ENCODE measurements at regions not wholly inside any gene's neighbourhood (a gene's known extent, or its start where the extent isn't known, plus 50 kb on each side); places are given as distances from the start of the nearest gene placed in this dataset.

DNA sequence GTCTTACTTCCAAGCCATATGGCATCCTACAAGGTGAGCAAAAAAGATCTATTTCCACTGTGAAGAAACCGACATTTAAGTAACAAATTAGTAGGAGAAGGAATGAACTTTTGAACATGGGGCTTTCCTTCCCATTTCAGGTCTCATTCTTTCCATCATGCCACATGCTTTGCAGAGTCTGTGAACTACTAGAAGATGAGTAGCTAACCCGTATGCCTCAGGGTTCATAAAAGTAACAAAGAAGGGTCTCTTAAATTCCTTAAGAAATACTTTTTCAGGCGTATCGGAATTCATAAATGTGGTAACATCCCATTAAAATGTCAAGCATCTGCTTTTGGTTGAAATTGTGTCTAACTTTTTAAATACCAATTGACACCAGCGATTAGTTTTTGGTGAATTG is 81.3 kb upstream of the TNS3 start:
- DNase-seq = no peak

DNA sequence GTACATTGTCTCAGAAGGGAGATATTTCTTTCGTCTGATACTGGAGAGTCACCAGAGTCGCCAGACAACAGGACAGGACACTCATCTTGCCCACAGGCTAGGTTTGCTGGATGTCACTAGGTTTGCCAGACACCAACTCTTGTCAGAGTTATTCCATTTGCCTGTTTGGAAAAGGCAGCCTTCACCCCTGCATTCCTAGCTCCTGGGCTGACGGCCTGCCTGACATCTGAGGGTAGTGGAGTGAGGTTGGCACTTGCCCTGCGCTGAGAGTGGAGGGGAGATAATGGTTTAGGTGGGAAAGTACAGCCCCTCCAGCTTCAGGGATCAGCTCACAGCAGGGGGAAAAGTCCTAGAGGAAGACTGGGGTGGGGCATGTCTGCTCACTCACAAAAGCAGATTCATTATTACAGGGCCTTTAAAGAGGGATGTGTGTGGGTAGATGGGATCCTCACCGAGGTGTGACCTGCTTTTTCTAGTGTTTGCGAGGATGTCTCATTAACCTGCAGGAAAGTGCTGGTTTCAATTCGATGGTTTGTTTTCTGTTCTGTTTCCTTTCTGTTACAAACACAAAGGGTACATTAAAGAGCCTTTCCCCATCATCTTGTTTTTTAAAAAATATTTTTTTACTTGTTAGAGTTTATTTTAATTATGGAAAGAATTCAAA is 79.3 kb upstream of the TNS3 start:
- no peak for DNase-seq

DNA sequence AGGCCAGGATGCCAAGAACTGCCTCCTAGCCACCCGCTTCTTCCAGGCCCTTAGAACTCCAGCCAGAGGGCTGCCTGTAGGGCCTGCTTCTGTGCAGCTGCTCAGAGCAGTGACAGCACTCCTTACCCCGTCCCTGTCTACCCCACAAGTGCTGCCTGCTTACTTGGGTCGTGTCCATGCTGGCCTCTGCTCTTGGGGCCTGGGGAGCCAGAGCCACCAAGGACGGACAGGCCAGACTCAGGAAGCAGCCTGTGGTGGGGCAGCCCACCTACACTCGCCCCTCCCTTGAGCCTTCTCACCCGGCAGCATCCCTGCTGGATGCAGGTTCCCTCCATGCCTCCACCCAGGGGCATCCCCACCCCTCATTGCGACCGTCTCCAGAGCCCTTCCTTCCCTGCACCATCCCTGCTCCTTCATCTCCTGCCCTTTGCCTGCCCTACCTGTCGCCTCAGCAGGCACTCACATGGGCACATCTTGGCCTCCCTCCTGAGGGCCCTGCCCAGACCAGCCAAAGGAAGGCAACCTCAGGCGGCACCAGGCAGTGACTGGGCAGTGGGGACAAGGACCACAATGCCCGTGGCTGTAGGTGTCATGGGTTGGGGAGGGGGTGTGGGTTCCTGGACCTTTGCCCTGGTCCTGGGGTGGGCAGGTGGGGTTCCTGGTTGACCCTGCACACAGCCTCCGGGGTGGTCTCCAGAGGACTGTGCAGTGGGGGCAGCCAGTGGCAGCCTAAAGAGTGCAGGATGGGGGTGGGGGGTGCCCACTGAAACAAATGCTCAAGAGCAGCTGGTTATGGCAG is 78.0 kb upstream of the TNS3 start:
- DNase-seq = no peak

DNA sequence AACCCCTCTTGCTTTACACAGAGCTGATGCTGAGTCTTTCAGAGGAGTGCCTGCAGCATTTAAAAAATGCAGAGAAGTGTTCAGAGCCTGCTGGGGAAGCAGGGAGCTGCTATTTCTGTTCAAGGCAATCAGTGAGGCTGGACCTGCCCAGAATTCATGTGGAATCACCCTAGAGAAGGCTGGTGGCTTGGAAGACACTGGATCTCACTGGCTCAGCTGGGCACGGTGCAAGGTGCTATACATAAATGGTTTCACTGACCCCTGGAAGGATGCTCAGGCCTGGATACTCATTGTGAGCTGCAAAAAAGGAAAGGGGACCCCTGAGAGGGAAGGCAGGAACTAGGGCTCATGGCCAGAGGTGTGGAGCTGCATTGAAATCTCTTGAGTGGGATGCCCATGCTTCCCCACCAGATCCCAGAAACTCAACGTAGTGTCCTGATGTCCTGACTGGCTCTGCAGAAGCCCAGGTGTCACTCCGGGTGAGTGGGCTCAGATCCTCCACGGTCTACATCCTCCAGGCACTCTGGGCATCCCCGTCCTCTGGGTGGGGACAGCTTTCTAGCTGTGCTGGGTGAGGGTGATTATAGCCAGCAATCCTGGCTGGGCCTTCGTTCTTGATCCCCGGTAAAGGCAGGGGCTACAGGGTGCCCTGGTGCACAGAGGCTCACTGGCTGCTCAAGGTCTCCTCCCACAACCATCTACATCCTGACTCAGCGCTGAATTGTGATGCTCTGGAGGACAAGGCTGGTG is 77.2 kb upstream of the TNS3 start:
- DNase-seq = no peak

DNA sequence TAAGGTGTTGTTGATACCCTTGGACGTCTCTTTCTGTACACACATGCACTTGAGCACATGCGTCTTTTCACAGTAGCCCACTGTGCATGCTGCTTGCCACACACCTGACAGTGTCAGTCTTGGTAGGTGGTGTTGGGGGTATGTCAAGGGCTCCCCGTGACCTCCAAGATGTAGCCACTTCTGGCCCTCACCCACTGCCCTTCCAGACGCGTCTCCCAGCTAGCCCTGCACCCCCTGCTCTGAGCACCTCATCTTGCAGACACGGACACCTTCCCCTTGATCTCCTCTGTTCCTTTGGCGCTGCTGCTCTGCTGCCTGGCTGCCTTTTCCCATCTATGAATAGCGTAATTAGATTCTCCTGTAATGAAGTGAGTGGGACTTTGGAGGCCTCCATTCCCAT is 75.2 kb upstream of the TNS3 start:
- DNase-seq = no peak

DNA sequence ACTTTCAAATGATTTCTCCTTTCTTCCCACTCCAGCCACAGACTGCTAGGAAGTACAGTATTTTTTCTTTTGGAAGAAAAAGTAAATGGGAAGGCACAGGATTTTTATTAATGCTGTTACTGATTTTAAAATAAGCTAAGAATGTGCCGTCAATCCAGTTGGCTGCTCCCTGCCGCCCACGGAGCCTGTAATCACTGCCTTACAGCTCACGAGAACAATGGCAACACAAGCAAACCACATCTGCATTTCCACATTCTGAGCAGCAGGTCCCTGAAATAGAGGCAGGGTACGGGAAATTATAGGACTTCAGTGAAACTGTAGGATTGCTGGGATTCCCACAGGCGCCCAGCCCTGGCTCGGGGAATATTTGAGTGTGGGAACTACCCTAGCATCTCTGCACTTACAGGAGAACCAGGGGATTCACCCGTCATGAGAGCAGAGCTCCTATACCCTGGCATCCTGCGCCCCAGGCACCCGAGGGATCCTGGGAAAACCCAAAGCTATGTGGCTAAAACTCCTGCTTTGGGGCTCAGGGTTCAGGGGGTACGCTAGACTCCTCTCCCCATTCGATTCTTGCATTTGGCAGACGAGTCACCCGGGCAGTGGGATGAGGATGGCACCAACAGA is 72.9 kb upstream of the TNS3 start:
- DNase-seq = no peak

DNA sequence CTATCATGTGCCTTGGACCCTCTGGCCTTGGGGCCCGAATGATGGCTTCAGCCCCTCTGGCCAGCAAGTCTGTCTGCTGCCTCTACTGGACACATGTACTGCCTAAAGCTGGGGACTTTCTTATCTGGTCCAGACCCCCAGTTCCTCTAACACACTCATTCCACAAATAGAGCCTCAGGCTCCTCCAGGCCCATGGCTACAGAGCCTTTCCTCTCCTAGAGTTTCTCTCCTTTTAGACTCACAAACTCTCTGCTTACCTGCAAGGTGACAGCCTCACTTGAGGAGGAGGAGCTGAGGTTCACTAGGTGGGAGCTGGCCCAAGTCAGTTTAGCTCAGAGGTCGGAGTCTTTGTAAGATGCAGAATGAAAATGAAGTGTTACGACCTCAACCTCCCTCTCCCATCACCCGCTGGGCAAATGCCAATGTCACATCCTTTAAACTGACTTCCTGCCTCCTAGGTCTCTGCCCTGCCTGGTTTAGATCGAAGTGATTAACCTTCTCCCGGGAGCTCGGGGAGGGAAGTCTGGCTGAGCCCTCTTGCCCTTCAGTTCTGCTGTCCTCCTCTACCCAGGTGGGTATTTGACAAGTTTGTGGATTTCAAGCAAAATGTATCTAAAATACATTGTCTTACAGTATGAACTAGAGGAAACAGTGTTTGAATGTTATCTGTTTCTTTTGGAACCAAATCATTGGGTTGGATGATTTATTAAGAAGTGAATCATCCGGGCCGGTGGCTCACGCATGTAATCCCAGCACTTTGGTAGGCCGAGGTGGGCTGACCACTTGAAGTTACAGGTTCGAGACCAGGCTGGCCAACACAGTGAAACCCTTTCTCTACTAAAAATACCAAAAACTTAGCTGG is 71.9 kb upstream of the TNS3 start:
- DNase-seq = no peak

DNA sequence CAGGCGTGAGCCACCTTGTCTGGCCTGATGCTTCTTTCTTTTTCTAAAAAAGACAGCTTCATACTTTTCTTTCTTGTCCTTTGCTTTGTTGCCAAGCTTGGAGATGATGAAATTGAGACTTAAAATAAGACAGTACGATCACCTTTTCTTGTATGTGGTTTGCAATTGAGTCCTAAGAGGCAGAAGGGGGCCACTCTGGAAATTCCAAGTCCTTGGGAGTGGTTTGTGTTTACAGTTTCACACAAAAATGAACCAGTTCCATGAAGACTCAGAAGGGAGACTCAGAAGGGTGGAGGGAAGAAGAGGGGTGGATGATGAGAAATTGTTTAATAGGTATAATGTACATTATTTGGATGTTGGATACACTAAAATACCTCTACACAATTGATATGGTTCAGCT is 70.7 kb upstream of the TNS3 start:
- DNase-seq = no peak

DNA sequence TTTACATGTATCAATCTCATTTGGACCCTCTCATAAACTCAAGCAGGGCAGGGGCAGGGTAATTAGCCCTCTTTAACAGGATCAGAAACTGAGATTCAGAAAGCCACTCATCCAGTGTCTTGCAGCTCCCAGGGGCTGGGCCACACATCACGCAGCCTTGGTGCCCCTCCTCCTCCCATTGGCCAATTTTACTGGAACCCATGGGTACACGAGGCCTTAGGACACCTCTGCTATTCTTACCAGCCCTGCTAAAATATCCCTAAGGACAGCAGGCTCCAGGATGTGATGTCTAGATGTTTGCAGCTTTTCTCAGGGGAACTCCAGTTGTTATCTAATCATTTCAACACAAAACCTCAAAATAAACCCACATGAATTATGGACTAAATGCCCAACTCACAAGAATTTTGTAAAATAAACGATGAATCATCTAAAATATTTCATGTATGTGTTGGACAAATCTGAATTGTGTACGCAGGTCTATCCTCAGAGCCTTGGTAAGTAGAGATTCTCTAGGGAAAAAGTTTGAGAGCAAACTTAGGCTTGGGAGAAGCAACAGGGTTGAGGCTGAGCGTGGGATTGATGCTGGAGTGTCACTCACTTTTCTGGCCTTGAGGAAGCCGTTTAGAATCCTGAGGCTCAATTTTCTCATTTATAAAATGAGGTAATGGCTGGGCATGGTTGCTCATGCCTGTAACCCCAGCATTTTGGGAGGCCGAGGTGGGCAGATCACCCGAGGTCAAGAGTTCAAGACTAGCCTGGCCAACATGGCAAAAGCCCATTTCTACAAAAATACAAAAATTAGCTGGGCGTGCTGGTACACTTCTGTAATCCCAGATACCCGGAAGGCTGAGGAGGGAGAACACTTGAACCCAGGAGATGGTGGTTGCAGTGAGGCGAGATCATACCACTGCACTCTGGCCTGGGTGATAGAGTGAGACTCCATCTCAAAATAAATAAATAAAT is 69.7 kb upstream of the TNS3 start:
- no peak for DNase-seq

DNA sequence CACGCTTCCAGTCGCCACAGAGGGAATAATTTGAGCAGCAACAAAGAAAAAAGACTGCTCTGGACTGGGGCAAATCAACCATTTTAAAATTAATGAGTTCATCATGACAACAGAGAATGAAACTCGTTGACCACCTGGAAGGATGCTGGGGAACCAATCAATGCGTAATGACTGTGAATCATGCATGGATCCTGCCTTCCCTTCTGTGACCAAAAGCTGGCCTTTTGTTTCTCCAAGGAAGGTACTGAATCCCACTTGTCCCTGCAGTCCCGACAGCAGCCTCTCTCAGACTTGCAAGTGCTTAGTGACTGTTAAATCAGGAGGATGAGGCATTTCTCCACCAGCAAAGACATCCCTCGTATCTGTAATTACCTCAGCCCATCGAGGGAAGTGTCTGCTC is 68.0 kb upstream of the TNS3 start:
- DNase-seq = no peak

DNA sequence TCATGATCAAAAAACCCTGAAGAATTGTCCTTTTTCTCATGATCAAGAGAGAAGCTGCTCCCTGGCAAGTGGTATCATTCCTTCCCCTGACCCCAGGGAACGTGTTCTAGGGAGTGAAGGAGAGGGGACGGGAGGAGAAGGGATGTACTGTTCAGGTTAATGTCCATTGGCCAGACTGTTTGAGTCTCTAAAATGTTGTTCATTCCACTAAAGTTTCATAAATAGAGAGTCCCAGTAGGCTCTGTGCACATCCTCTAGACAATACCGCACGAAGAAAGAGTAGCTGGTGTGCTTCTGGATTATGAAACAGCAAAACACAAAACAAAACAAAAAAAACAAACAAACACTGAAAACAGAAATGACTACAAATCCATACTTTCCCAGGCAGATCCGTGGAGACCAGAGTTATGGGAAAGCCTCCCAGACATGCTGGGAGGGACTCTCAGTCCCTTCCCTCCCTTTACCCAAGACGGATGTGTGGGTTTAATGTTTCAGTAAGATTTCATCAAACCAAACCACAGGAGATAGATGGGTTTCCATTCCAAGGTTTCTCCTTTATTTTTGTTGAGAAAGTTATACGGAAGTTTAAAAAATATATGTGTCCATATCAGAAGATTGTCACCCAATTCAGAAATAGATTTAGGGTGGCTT is 66.5 kb upstream of the TNS3 start:
- no peak for DNase-seq

DNA sequence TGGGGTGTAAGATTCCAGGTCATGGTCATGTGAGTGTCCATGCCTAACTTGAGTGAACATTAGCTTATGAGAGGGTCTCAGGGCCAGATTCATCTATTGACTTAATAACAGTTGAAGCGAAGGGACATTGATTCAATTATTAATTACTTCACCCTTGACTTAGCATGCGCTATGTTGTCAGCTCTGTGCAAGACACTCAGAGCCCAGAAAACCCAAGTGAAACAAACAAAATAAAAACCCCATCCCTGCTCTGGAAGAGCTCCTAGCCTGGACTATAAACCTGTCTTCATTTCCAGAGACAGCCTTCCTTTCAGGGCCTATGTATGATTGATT is 66.0 kb upstream of the TNS3 start:
- DNase-seq = no peak

DNA sequence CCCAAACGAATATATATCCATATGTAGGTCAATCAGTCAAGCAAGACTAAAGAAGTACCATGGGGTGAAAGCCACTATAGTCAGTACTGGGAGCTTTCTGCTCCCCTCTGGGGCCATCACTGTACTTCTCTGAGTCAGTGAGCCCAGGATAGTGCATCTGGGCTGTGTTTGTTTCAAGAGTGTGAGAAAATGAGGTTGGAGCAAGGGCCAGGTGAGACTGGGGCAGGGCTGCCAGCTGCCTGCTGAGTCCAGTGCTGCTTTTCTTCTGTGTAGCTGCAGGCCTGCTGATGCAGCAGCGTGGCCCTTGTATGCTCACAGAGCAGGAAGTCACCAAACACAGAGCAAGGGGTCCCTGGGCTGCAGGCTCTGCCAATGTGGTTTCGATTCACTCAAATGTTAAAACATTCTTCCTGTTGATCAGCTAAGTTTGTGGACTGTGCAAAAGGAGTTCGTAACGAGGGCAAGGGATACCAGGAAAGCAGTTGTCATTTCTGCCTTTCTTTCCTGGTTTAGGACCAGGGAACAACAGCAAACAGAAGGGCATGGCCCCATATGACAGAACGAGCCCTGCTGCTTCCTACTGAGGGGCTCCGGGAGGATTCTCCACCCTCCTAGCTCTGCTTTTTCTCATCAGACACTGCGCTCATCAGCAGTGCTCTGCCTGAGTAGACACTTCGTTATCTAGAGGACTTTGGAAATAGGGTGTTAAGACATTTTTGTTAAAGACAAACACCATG is 65.4 kb upstream of the TNS3 start:
- DNase-seq = peak; percentile 60

DNA sequence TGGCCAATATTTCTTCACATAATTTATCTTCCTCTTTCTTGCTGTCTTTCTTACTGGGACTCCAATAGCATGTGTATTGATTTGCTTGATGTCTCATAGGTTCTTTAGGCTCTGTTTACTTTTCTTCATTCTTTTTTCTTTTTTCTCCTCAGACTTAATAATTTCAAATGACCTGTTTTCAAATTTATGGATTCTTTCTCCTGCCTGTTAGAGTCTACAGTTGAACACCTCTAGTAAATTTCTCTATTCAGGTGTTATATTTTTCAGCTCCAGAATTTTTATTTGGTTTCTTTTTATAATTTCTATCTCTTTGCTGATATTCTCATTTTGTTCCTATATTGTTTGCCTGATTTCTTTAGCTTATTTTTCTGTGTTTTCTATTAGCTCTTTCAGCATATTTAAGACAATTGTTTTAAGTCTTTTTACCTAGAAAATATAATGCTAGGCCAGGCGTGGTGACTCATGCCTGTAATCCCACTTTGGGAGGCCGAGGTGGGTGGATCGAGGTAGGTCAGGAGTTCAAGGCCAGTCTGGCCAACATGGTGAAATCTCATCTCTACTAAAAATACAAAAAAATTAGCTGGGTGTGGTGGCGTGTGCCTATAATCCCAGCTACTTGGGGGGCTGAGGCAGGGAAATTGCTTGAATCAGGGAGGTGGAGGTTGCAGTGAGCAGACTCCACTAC is 61.9 kb upstream of the TNS3 start:
- DNase-seq = no peak

DNA sequence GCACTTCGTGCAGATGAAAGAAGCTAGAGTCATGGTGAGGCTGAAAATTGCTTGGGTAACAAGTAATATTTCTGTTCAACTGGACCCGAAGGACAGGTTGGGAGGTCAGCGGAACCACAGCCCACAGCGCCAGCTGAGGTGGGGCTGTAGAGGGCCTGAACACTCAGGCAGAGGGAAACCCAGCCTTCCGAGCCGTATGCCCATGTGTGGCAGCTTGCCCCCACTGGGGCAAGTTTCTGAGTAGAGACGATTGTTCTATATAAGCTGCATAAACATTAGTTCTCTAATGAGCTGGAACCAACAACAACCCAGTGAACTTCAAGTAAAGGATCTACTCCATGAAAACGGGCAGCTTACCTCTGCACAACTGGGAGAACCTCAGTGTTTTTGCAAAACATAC is 58.4 kb upstream of the TNS3 start:
- DNase-seq = no peak

DNA sequence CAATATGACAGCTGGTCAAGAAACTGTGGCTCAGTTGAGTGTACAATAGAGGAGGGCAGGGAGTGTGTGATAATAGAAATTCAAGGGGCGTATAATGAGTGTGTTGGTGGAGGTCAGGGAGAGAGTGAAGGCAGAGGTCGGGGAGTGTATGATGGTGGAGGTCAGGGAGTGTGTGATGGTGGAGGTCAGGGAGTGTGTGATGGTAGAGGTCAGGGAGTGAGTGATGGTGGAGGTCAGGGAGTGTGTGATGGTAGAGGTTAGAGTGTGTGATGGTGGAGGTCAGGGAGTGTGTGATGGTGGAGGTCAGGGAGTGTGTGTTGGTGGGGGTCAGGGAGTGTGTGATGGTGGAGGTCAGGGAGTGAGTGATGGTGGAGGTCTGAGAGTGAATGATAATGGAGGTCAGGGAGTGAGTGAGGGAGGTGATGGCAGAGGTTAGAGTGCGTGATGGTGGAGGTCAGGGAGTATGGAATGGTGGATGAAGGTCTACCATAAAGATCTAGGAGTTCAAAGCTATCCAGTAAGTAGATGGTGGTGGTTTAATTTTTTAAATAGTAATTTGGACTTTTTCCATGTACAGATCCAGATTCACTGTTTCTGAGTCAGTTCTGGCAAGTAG is 57.7 kb upstream of the TNS3 start:
- no peak for DNase-seq

DNA sequence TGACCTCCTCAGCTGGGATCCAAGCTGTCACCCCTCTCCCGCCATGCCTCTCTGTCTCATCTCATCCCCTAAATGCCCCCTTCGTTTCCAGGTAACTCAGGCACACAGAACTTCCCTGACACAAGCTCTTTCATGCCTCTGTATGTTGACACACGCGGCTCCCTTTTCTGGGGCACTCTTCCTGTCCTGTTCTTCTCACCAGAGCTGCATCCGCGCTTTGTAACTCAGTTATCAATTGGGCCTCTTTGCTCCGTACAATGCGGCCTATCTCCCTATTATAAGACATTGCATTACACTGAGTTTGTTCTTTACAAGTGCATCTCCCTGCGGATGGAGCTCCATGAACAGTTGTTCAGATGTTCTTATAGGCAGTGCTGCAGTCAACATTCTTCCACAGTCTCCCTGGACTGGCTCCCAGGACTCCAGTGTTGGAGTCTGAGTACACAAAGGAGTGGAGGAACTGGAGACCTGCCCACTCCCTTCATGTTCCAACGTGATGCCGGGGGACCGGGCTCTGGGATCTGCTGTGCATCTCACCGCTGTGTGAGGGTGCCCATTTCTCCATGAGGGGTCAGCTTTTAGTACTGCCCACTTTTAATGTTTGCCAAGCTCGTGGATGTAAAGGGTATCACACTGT is 56.9 kb upstream of the TNS3 start:
- DNase-seq = no peak

DNA sequence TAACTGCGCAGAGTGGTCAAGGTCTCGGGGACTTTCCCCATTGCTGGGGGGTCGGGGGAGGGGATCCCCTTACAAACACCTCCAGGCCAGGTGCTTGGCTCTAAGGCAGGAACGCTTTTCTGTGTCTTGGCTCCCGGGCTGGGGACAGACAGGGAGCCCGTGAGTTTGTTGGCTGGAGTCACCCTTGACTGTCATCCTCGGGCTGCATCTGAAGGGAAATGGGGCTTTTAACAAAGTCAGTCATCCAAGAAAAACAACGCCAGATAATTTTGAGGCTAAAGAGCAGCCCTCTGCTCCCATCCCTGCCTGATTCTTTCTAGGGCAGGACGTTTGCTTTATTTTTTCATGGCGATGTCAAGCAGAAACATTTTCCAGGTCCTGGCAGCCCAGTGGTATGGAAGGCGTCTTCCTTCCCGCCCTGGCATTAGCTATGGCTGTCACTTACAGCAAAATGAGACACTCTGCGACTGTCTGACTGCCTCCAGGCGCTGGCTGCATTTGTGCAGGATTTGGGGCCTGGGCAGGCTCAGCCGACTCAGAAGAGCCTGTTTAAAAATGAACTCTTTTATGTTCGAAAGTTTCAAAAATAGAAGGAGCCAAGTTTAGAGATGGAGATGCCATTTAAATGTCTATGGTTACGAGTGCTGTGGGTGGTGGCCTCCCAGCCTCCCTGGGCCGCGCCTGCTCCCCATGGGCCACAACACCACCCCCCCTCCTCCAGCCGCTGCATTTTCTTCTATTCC is 54.7 kb upstream of the TNS3 start:
- no peak for DNase-seq

Measured in activated CD8-positive, alpha-beta memory T cell treated with anti-CD3 and anti-CD28 coated beads for 24 hours (primary cell).